HepG2 (cell line): ENCODE measurements at regions not wholly inside any gene's neighbourhood (a gene's known extent, or its start where the extent isn't known, plus 50 kb on each side); places are given as distances from the start of the nearest gene placed in this dataset.

Experiments used
- ATAC-seq: fragments of 200-7000 bp; cut with Tn5 transposase; 3 replicates; pipeline ENCODE4 v1.9.1; 2020; ENCODE audit warnings: mild to moderate bottlenecking, moderate library complexity
- BruUV-seq: library from RNA; stranded (reverse); fragments of 400-500 nt; replicated peaks from 2 replicates; lab custom pipeline; 2021; lab: Mats Ljungman, UMichigan
- CTCF ChIA-PET: fragments of 300-600 bp; formaldehyde crosslinking; extraction: SDS; loops from one replicate; lab custom pipeline; 2021; ENCODE audit warnings: low total read pairs, inconsistent platforms, low intra/inter-chr PET ratio; lab: Yijun Ruan, JAX
- POLR2A ChIA-PET: fragments of 350-600 bp; sonication (Branson Sonifier 250); formaldehyde crosslinking; loops from one replicate; lab custom pipeline; 2020; ENCODE audit warnings: antibody characterized with exemption, inconsistent platforms; lab: Yijun Ruan, JAX
- DNase-seq: peaks from one replicate; pipeline ENCODE4 v3.0.0-alpha.2; 2015; ENCODE audit warnings: low spot score
- FAIRE-seq: peaks from 3 replicates; lab custom pipeline; 2011; peaks lifted over from hg19 to GRCh38; lab: Jason Lieb, UNC
- H2AFZ ChIP-seq: one replicate; pipeline ENCODE4 v1.6.1; 2011; ENCODE audit warnings: low read length, inconsistent platforms
- H3K27ac ChIP-seq: fragments of 300-600 bp; 3 replicates; pipeline ENCODE4 v1.8.0; 2011; ENCODE audit warnings: mixed run types, mild to moderate bottlenecking, mixed read lengths, low read length, inconsistent platforms; ENCODE audit not compliant: insufficient read depth; ENCODE audit errors: extremely low read length
- H3K27me3 ChIP-seq, 2 experiments: fragments of 200-600 bp in 1 of 2; 2 replicates in 1 of 2; 3 replicates in 1 of 2; pipeline versions ENCODE4 v1.6.0 to v1.8.0; 2011; ENCODE audit warnings: low read length in 2 of 2, mild to moderate bottlenecking in 2 of 2, moderate library complexity in 2 of 2, inconsistent platforms in 1 of 2; ENCODE audit not compliant: insufficient read depth in 2 of 2, control insufficient read depth in 1 of 2
- H3K36me3 ChIP-seq, 2 experiments: fragments of 200-600 bp in 1 of 2; replicated peaks in 1 of 2; 2 replicates in 1 of 2; 3 replicates in 1 of 2; pipeline versions ENCODE4 v1.5.1 to v1.8.0; 2011; ENCODE audit warnings: low read length in 2 of 2, inconsistent platforms in 1 of 2; ENCODE audit not compliant: insufficient read depth in 2 of 2, control insufficient read depth in 1 of 2
- H3K4me1 ChIP-seq: 2 replicates; pipeline ENCODE4 v1.5.1; 2012; ENCODE audit warnings: low read length, inconsistent platforms; ENCODE audit not compliant: insufficient read depth
- H3K4me2 ChIP-seq: 2 replicates; pipeline ENCODE4 v1.6.0; 2011; ENCODE audit warnings: low read depth, low read length, inconsistent platforms
- H3K4me3 ChIP-seq, 3 experiments: fragments of 200-600 bp in 1 of 3; sonication (generic), shearing (Covaris generic) in 1 of 3; replicated peaks in 1 of 3; 2 replicates each; pipeline ENCODE4 v1.5.1; 2011 to 2016; ENCODE audit warnings: low read length in 3 of 3, inconsistent platforms in 2 of 3, low read depth in 2 of 3, mild to moderate bottlenecking in 2 of 3, control low read depth in 1 of 3, mixed read lengths in 1 of 3; ENCODE audit not compliant: insufficient read depth in 1 of 3
- H3K79me2 ChIP-seq: one replicate; pipeline ENCODE4 v1.6.1; 2011; ENCODE audit warnings: low read length, inconsistent platforms; ENCODE audit not compliant: insufficient read depth
- H3K9ac ChIP-seq: 2 replicates; pipeline ENCODE4 v1.6.0; 2011; ENCODE audit warnings: mild to moderate bottlenecking, low read depth, low read length, inconsistent platforms; ENCODE audit not compliant: insufficient read depth
- H3K9me3 ChIP-seq: 2 replicates; pipeline ENCODE4 v1.5.1; 2012; ENCODE audit warnings: mild to moderate bottlenecking, low read length
- H4K20me1 ChIP-seq: 2 replicates; pipeline ENCODE4 v1.6.0; 2011; ENCODE audit warnings: inconsistent platforms, mild to moderate bottlenecking, low read length, moderate library complexity; ENCODE audit not compliant: insufficient read depth
- ATF2 ChIP-seq: sonication (generic); formaldehyde crosslinking; IDR thresholded peaks from 2 replicates; pipeline ENCODE4 v1.4.0; 2020; ENCODE audit warnings: missing genetic modification reagents
- CREM ChIP-seq, 2 experiments: sonication (generic) in 1 of 2; formaldehyde crosslinking in 1 of 2; IDR thresholded peaks; 2 replicates each; pipeline versions ENCODE4 v1.4.0 to v1.6.1; 2016 to 2020; ENCODE audit warnings: antibody characterized with exemption in 1 of 2, mild to moderate bottlenecking in 1 of 2, missing genetic modification reagents in 1 of 2
- EP300 ChIP-seq, 3 experiments: sonication (generic) in 1 of 3; formaldehyde crosslinking in 1 of 3; IDR thresholded peaks; 2 replicates each; pipeline versions ENCODE4 v1.5.1 to v1.6.1; 2011 to 2020; ENCODE audit warnings: low read depth in 2 of 3, low read length in 2 of 3, borderline replicate concordance in 1 of 3, improper control_type of control experiment in 1 of 3, mild to moderate bottlenecking in 1 of 3, missing genetic modification reagents in 1 of 3, moderate library complexity in 1 of 3
- GATAD2A ChIP-seq: IDR thresholded peaks from 2 replicates; pipeline ENCODE4 v1.6.1; 2016
- HBP1 ChIP-seq: IDR thresholded peaks from 2 replicates; pipeline ENCODE4 v1.6.1; 2016; ENCODE audit warnings: low read depth, control low read depth
- HES4 ChIP-seq: sonication (generic); formaldehyde crosslinking; IDR thresholded peaks from 2 replicates; pipeline ENCODE4 v1.9.0; 2021; ENCODE audit warnings: mild to moderate bottlenecking, missing genetic modification reagents, borderline replicate concordance
- PBX3 ChIP-seq: sonication (generic); formaldehyde crosslinking; IDR thresholded peaks from 2 replicates; pipeline ENCODE4 v1.8.1; 2023; ENCODE audit warnings: missing genetic modification reagents, inconsistent platforms, borderline replicate concordance
- RARG ChIP-seq: sonication (generic); formaldehyde crosslinking; IDR thresholded peaks from 2 replicates; pipeline ENCODE4 v1.4.0; 2020; ENCODE audit warnings: low read depth, mild to moderate bottlenecking, missing genetic modification reagents
- SNAPC2 ChIP-seq: sonication (generic); formaldehyde crosslinking; IDR thresholded peaks from 2 replicates; pipeline ENCODE4 v1.8.1; 2022; ENCODE audit warnings: mild to moderate bottlenecking, missing genetic modification reagents
- TBL1XR1 ChIP-seq: fragments of 150-350 bp; IDR thresholded peaks from 2 replicates; pipeline ENCODE4 v1.6.1; 2014; ENCODE audit warnings: borderline replicate concordance, low read length; ENCODE audit not compliant: partially characterized antibody
- TEAD2 ChIP-seq: sonication (generic); formaldehyde crosslinking; IDR thresholded peaks from 2 replicates; pipeline ENCODE4 v1.9.0; 2021; ENCODE audit warnings: missing genetic modification reagents
- ZBTB21 ChIP-seq: sonication (generic); formaldehyde crosslinking; IDR thresholded peaks from 2 replicates; pipeline ENCODE4 v1.4.0; 2020; ENCODE audit warnings: missing genetic modification reagents
- ZBTB26 ChIP-seq: IDR thresholded peaks from 2 replicates; pipeline ENCODE4 v1.6.1; 2016; ENCODE audit warnings: missing compliant biosample characterization, missing genetic modification reagents, borderline replicate concordance
- ZNF335 ChIP-seq: sonication (generic); formaldehyde crosslinking; IDR thresholded peaks from 2 replicates; pipeline ENCODE4 v1.4.0; 2020; ENCODE audit warnings: missing genetic modification reagents
- ZNF557 ChIP-seq: sonication (generic); formaldehyde crosslinking; IDR thresholded peaks from 2 replicates; pipeline ENCODE4 v1.4.0; 2020; ENCODE audit warnings: missing genetic modification reagents
- ZNF644 ChIP-seq: IDR thresholded peaks from 2 replicates; pipeline ENCODE4 v1.6.1; 2016; ENCODE audit warnings: low read depth
- ZNF775 ChIP-seq: sonication (generic); formaldehyde crosslinking; IDR thresholded peaks from 2 replicates; pipeline ENCODE4 v1.4.0; 2020; ENCODE audit warnings: missing genetic modification reagents, mild to moderate bottlenecking, moderate library complexity, borderline replicate concordance
- ZSCAN21 ChIP-seq: sonication (generic); formaldehyde crosslinking; IDR thresholded peaks from 2 replicates; pipeline ENCODE4 v1.8.0; 2022; ENCODE audit warnings: mild to moderate bottlenecking, missing genetic modification reagents, moderate library complexity, borderline replicate concordance
- WGBS: methylation state at CpG from one replicate; pipeline ENCODE4 v1.1.6; 2017; ENCODE audit warnings: low lambda C conversion rate; 5-methylcytosine and 5-hydroxymethylcytosine counted together
- in situ Hi-C: cut with HindIII; loops from 2 replicates; pipeline ENCODE4 v1.10.0; 2017; ENCODE audit warnings: low pct_unique_long_range_greater_than_20kb; ENCODE audit not compliant: extremely low pct_ligation_motif_present
- intact Hi-C: fragments of 100-400 bp; cut with micrococcal nuclease; formaldehyde crosslinking; loops from one replicate; pipeline ENCODE4 v1.10.0; 2022; ENCODE audit not compliant: unreplicated experiment

GRCh38 chr20:56153926-56154325 lies 94.6 kb upstream of the MC3R start:
- ChIA-PET POLR2A (no interaction called here), CTCF (no interaction called here)
- ATAC-seq, result no peak
- 13% methylated on average over 5 of the region's 5 CpGs for WGBS
- FAIRE-seq, result no peak
- in situ Hi-C loops (no loop called here), intact Hi-C loops (no loop called here)
- H4K20me1 ChIP-seq, result no peaks in the 10 kb centered on the region
- no peak overlapping the region for H3K4me3 ChIP-seq
- BruUV-seq, result no TSS peak
- H3K27ac ChIP-seq, result no peak overlapping the region
- no peaks in the 10 kb centered on the region for H3K27me3 ChIP-seq
- DNase-seq, result no peak
- TF ChIP-seq HBP1 (CRISPR knock-in tag) (no peak), TEAD2 (CRISPR knock-in tag) (no peak), ZBTB26 (CRISPR knock-in tag) (no peak), ZBTB21 (CRISPR knock-in tag) (no peak), ZNF557 (CRISPR knock-in tag) (no peak), SNAPC2 (CRISPR knock-in tag) (no peak), ATF2 (CRISPR knock-in tag) (no peak), EP300 (IDR thresholded peaks at IDR 0.05; ENCODE audit: low read depth in 2 of 2, low read length in 2 of 2) (no peak), EP300 (CRISPR knock-in tag; IDR thresholded peaks at IDR 0.05; ENCODE audit: borderline replicate concordance) (no peak), HES4 (CRISPR knock-in tag) (no peak), TBL1XR1 (no peak), ZNF335 (CRISPR knock-in tag) (no peak), GATAD2A (CRISPR knock-in tag) (no peak), ZSCAN21 (CRISPR knock-in tag) (no peak), ZNF775 (CRISPR knock-in tag) (no peak), RARG (CRISPR knock-in tag) (no peak), ZNF644 (no peak), CREM (IDR thresholded peaks at IDR 0.05) (no peak), CREM (CRISPR knock-in tag; IDR thresholded peaks at IDR 0.05) (no peak), PBX3 (no peak)
- peaks cover 40% of the 10 kb centered on the region for H3K9me3 ChIP-seq
- no peak overlapping the region for H3K9ac ChIP-seq
- H3K79me2 ChIP-seq, result no peaks in the 10 kb centered on the region
- no peaks in the 10 kb centered on the region for H3K4me1 ChIP-seq
- H2AFZ ChIP-seq, result no peak overlapping the region
- H3K36me3 ChIP-seq, result no peaks in the 10 kb centered on the region
- H3K4me2 ChIP-seq, result no peak overlapping the region
